Fibroblast of lung (primary cell): ENCODE measurements at regions not wholly inside any gene's neighbourhood (a gene's known extent, or its start where the extent isn't known, plus 50 kb on each side); places are given as distances from the start of the nearest gene placed in this dataset.

ENCODE experiments used
- DNase-seq, 2 donors: peaks; one replicate each; pipeline versions ENCODE4 v3.0.0 to v3.0.0-alpha.2; 2010; ENCODE audit warnings: low read depth in 2 of 2
- H2AFZ ChIP-seq: 2 replicates; pipeline ENCODE4 v1.5.1; 2012; ENCODE audit warnings: low read length, control low read depth, inconsistent platforms
- H3K27ac ChIP-seq: 2 replicates; pipeline ENCODE4 v1.5.1; 2011; ENCODE audit warnings: low read length, control low read depth; ENCODE audit not compliant: insufficient read depth
- H3K27me3 ChIP-seq: 2 replicates; pipeline ENCODE4 v1.5.1; 2011; ENCODE audit warnings: mild to moderate bottlenecking, low read length; ENCODE audit not compliant: control insufficient read depth, insufficient read depth
- H3K36me3 ChIP-seq: 2 replicates; pipeline ENCODE4 v1.5.1; 2011; ENCODE audit warnings: low read length; ENCODE audit not compliant: control insufficient read depth, insufficient read depth
- H3K4me1 ChIP-seq: 2 replicates; pipeline ENCODE4 v1.5.1; 2011; ENCODE audit warnings: low read length; ENCODE audit not compliant: control insufficient read depth, insufficient read depth; ENCODE audit errors: extremely low read depth
- H3K4me2 ChIP-seq: 2 replicates; pipeline ENCODE4 v1.5.1; 2011; ENCODE audit warnings: low read length, control low read depth; ENCODE audit not compliant: insufficient read depth; ENCODE audit errors: extremely low read depth
- H3K4me3 ChIP-seq, 4 experiments: fragments of 200-600 bp in 1 of 4; sonication (generic) in 1 of 4; replicated peaks in 1 of 4; 2 replicates each; pipeline ENCODE4 v1.5.1; 2011 to 2016; ENCODE audit warnings: low read length in 4 of 4, low read depth in 3 of 4, mild to moderate bottlenecking in 3 of 4, control low read depth in 2 of 4, inconsistent platforms in 1 of 4, mixed read lengths in 1 of 4; ENCODE audit not compliant: insufficient read depth in 1 of 4; ENCODE audit errors: control extremely low read depth in 1 of 4
- H3K79me2 ChIP-seq: 2 replicates; pipeline ENCODE4 v1.5.1; 2012; ENCODE audit warnings: mild to moderate bottlenecking, low read length, inconsistent platforms; ENCODE audit not compliant: control insufficient read depth, insufficient read depth
- H3K9ac ChIP-seq: 2 replicates; pipeline ENCODE4 v1.5.1; 2011; ENCODE audit warnings: mild to moderate bottlenecking, low read length, control low read depth; ENCODE audit not compliant: insufficient read depth
- H3K9me3 ChIP-seq: 2 replicates; pipeline ENCODE4 v1.5.1; 2012; ENCODE audit warnings: low read depth, low read length; ENCODE audit not compliant: control insufficient read depth, insufficient read depth
- H4K20me1 ChIP-seq: 2 replicates; pipeline ENCODE4 v1.5.1; 2011; ENCODE audit warnings: low read length; ENCODE audit not compliant: control insufficient read depth, insufficient read depth; ENCODE audit errors: extremely low read depth
- CTCF ChIP-seq, 2 donors: IDR thresholded peaks in 1 of 2; conservative IDR thresholded peaks in 1 of 2; 1 replicate in 1 of 2; 2 replicates in 1 of 2; pipeline ENCODE4 v1.5.1; 2011 to 2012; ENCODE audit warnings: low read length in 2 of 2, control low read depth in 1 of 2, inconsistent platforms in 1 of 2, low read depth in 1 of 2, mild to moderate bottlenecking in 1 of 2
- EZH2 ChIP-seq: IDR thresholded peaks from 2 replicates; pipeline ENCODE4 v1.5.1; 2012; ENCODE audit warnings: low read length, control low read depth, mild to moderate bottlenecking; ENCODE audit errors: missing control alignments

- H3K9me3 ChIP-seq, result no peaks in the 10 kb centered on the region
- H3K27me3 ChIP-seq, result no peaks in the 10 kb centered on the region
- no peak for DNase-seq
- H2AFZ ChIP-seq, result no peak overlapping the region
- TF ChIP-seq EZH2 (no peak), CTCF (conservative IDR thresholded peaks at IDR 0.05 in 1 of 2, IDR thresholded peaks at IDR 0.05 in 1 of 2; ENCODE audit: low read depth in 1 of 2, low read length in 2 of 2) (no peak)
- no peaks in the 10 kb centered on the region for H3K36me3 ChIP-seq
- no peak overlapping the region for H3K4me2 ChIP-seq
- no peaks in the 10 kb centered on the region for H3K4me1 ChIP-seq
- no peaks in the 10 kb centered on the region for H4K20me1 ChIP-seq
- H3K79me2 ChIP-seq, result no peaks in the 10 kb centered on the region
- H3K27ac ChIP-seq, result no peak overlapping the region
- no peak overlapping the region for H3K9ac ChIP-seq
- H3K4me3 ChIP-seq, result no peak overlapping the region
Observed at GRCh38 chr17:69717819-69718218, 303.3 kb downstream of the MAP2K6 start.

DNA sequence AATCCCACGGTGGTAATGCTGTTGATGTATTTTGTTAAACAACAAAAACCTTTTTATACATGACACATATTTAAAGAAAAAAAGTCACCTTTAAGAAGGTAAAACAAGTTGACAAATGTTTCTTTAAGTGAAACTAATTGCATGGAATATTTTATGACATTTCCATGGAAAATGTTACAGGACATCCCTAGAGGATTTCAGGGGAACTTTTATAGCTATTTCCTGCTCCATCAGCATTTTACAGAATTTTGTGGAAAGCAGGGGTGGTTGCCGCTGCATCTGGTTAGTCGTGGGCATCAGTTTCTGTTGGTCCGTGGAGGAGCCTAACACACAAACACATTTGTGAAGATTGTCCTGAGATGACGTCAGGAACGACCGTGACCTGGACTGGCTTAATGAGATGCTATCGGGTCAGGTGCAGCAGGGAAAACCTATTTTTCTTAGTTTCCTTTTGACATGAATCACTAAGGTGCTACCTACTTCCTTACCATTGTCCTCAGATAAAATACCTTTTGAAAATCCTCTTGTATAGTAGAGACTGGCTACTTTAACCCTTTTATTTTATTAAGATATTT is 305.1 kb downstream of the MAP2K6 start:
- H2AFZ ChIP-seq, result no peak overlapping the region
- H3K27ac ChIP-seq, result no peak overlapping the region
- H3K9me3 ChIP-seq, result no peaks in the 10 kb centered on the region
- DNase-seq, result no peak
- no peak overlapping the region for H3K4me3 ChIP-seq
- no peak for TF ChIP-seq CTCF (conservative IDR thresholded peaks at IDR 0.05 in 1 of 2, IDR thresholded peaks at IDR 0.05 in 1 of 2; ENCODE audit: low read depth in 1 of 2, low read length in 2 of 2)
- TF ChIP-seq EZH2, result no peak
- H4K20me1 ChIP-seq, result no peaks in the 10 kb centered on the region
- no peaks in the 10 kb centered on the region for H3K27me3 ChIP-seq
- H3K36me3 ChIP-seq, result no peaks in the 10 kb centered on the region
- H3K9ac ChIP-seq, result no peak overlapping the region
- H3K4me1 ChIP-seq, result no peaks in the 10 kb centered on the region
- H3K79me2 ChIP-seq, result no peaks in the 10 kb centered on the region
- H3K4me2 ChIP-seq, result no peak overlapping the region

DNA sequence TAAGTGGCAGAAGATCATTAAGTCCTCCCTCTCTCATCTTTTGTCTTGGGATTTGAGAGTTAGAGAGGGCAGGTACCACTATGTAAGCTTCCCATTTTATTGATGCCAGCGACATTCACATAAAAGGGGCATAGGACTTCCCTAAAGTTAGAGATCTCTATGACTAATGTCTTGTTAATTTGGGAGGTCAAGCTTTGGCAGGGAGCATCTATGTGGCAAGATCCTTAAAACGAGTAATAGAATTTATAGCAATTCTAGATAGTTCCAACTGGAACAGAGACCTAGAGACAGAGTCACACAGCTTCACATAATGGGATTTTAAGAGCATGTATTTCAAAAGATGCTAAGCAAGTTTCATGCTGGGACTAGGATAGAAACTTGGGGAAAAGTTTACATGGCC is 308.0 kb downstream of the MAP2K6 start:
- no peaks in the 10 kb centered on the region for H3K9me3 ChIP-seq
- TF ChIP-seq CTCF (conservative IDR thresholded peaks at IDR 0.05 in 1 of 2, IDR thresholded peaks at IDR 0.05 in 1 of 2; ENCODE audit: low read depth in 1 of 2, low read length in 2 of 2), result no peak
- no peak for TF ChIP-seq EZH2
- no peak overlapping the region for H3K9ac ChIP-seq
- no peak overlapping the region for H2AFZ ChIP-seq
- H3K4me2 ChIP-seq, result no peak overlapping the region
- H4K20me1 ChIP-seq, result no peaks in the 10 kb centered on the region
- no peaks in the 10 kb centered on the region for H3K4me1 ChIP-seq
- no peaks in the 10 kb centered on the region for H3K79me2 ChIP-seq
- H3K36me3 ChIP-seq, result no peaks in the 10 kb centered on the region
- H3K27me3 ChIP-seq, result no peaks in the 10 kb centered on the region
- no peak for DNase-seq
- no peak overlapping the region for H3K27ac ChIP-seq
- H3K4me3 ChIP-seq, result no peak overlapping the region
